H1 (cell line): ENCODE measurements at regions not wholly inside any gene's neighbourhood (a gene's known extent, or its start where the extent isn't known, plus 50 kb on each side); places are given as distances from the start of the nearest gene placed in this dataset.

Experiments
- CTCF ChIA-PET: fragments of 300-600 bp; sonication (Branson Sonifier 250); formaldehyde crosslinking; loops from one replicate; lab custom pipeline; 2021; ENCODE audit not compliant: partially characterized antibody; lab: Charles Lee
- POLR2A ChIA-PET: fragments of 300-600 bp; sonication (Branson Sonifier 250); formaldehyde crosslinking; loops from one replicate; lab custom pipeline; 2021; ENCODE audit warnings: inconsistent platforms; ENCODE audit not compliant: partially characterized antibody; lab: Charles Lee
- DNase-seq, 2 experiments: peaks; one replicate each; pipeline versions ENCODE4 v3.0.0 to v3.0.0-alpha.2; 2010 to 2022; ENCODE audit warnings: low spot score in 2 of 2, low read depth in 1 of 2, mixed read lengths in 1 of 2
- FAIRE-seq: peaks from 2 replicates; lab custom pipeline; 2011; peaks lifted over from hg19 to GRCh38; lab: Jason Lieb, UNC
- H2AFZ ChIP-seq: 2 replicates; pipeline ENCODE4 v1.8.1; 2012; ENCODE audit warnings: low read length, inconsistent platforms
- H2AK5ac ChIP-seq: 2 replicates; pipeline ENCODE4 v1.6.1; 2013; ENCODE audit warnings: low read depth, low read length
- H2BK120ac ChIP-seq: replicated peaks from 2 replicates; pipeline ENCODE3; 2013; ENCODE audit warnings: low read depth, low read length, inconsistent platforms
- H2BK12ac ChIP-seq: 2 replicates; pipeline ENCODE4 v1.6.1; 2013; ENCODE audit warnings: low read depth, low read length
- H2BK15ac ChIP-seq: 2 replicates; pipeline ENCODE4 v1.6.1; 2013; ENCODE audit warnings: low read length
- H2BK20ac ChIP-seq: 2 replicates; pipeline ENCODE4 v1.6.1; 2013; ENCODE audit warnings: low read length
- H2BK5ac ChIP-seq: 2 replicates; pipeline ENCODE4 v1.6.1; 2013; ENCODE audit warnings: low read depth, low read length
- H3K14ac ChIP-seq: 2 replicates; pipeline ENCODE4 v1.6.1; 2013; ENCODE audit warnings: inconsistent platforms; ENCODE audit not compliant: insufficient read length
- H3K18ac ChIP-seq: 2 replicates; pipeline ENCODE4 v1.6.1; 2013; ENCODE audit warnings: low read length; ENCODE audit errors: extremely low read depth
- H3K23ac ChIP-seq: 2 replicates; pipeline ENCODE4 v1.6.1; 2013; ENCODE audit warnings: inconsistent platforms; ENCODE audit not compliant: insufficient read length
- H3K23me2 ChIP-seq: 2 replicates; pipeline ENCODE4 v1.6.1; 2013; ENCODE audit warnings: low read depth, low read length
- H3K27ac ChIP-seq: 2 replicates; pipeline ENCODE4 v1.6.1; 2011; ENCODE audit warnings: low read depth, low read length, inconsistent platforms
- H3K27me3 ChIP-seq, 4 experiments: replicated peaks in 1 of 4; 1 replicate in 1 of 4; 2 replicates in 3 of 4; pipeline versions ENCODE4 v1.6.1 to v1.8.1; 2011 to 2013; ENCODE audit warnings: low read length in 3 of 4, mild to moderate bottlenecking in 3 of 4, inconsistent platforms in 2 of 4, mixed read lengths in 2 of 4, moderate library complexity in 1 of 4; ENCODE audit not compliant: control insufficient read depth in 3 of 4, insufficient read depth in 3 of 4; ENCODE audit errors: extremely low read depth in 1 of 4
- H3K36me3 ChIP-seq, 4 experiments: 2 replicates each; pipeline versions ENCODE4 v1.6.1 to v1.8.1; 2011 to 2013; ENCODE audit warnings: mild to moderate bottlenecking in 4 of 4, low read length in 3 of 4, moderate library complexity in 2 of 4, control low read depth in 1 of 4, inconsistent platforms in 1 of 4; ENCODE audit not compliant: insufficient read depth in 4 of 4, control insufficient read depth in 2 of 4
- H3K4ac ChIP-seq: replicated peaks from 2 replicates; pipeline ENCODE3; 2013; ENCODE audit warnings: low read length, low read depth, mixed read lengths, inconsistent platforms; ENCODE audit not compliant: insufficient read length
- H3K4me1 ChIP-seq, 4 experiments: replicated peaks in 1 of 4; 1 replicate in 1 of 4; 2 replicates in 3 of 4; pipeline versions ENCODE4 v1.6.1 to v1.8.1; 2011 to 2013; ENCODE audit warnings: low read length in 3 of 4, inconsistent platforms in 2 of 4, mixed read lengths in 1 of 4; ENCODE audit not compliant: insufficient read depth in 4 of 4, control insufficient read depth in 3 of 4
- H3K4me2 ChIP-seq, 2 experiments: 2 replicates each; pipeline versions ENCODE4 v1.6.1 to v1.8.1; 2011 to 2013; ENCODE audit warnings: low read depth in 2 of 2, low read length in 2 of 2, control low read depth in 1 of 2, inconsistent platforms in 1 of 2, mild to moderate bottlenecking in 1 of 2; ENCODE audit not compliant: insufficient read depth in 1 of 2
- H3K4me3 ChIP-seq, 4 experiments: fragments of 200-600, 300-600 bp in 1 of 4; sonication (generic), shearing (Covaris generic), sonication (Bioruptor Twin) in 1 of 4; 2 replicates each; pipeline versions ENCODE4 v1.5.1 to v1.8.1; 2011 to 2016; ENCODE audit warnings: low read length in 4 of 4, low read depth in 3 of 4, control low read depth in 2 of 4, inconsistent platforms in 2 of 4, mild to moderate bottlenecking in 2 of 4, mixed read lengths in 1 of 4, moderate library complexity in 1 of 4; ENCODE audit not compliant: insufficient read depth in 2 of 4; ENCODE audit errors: extremely low read depth in 1 of 4
- H3K56ac ChIP-seq: replicated peaks from 2 replicates; pipeline ENCODE3; 2013; ENCODE audit warnings: low read depth, mild to moderate bottlenecking, mixed read lengths, low read length, inconsistent platforms; ENCODE audit not compliant: insufficient read length
- H3K79me1 ChIP-seq: 2 replicates; pipeline ENCODE4 v1.6.1; 2013; ENCODE audit warnings: low read depth, low read length, control low read depth
- H3K79me2 ChIP-seq, 2 experiments: 2 replicates each; pipeline versions ENCODE4 v1.6.1 to v1.8.1; 2012 to 2013; ENCODE audit warnings: low read length in 2 of 2, mild to moderate bottlenecking in 2 of 2, inconsistent platforms in 1 of 2; ENCODE audit not compliant: insufficient read depth in 2 of 2, control insufficient read depth in 1 of 2
- H3K9ac ChIP-seq, 4 experiments: replicated peaks in 1 of 4; 1 replicate in 1 of 4; 2 replicates in 3 of 4; pipeline versions ENCODE4 v1.6.1 to v1.8.1; 2011 to 2013; ENCODE audit warnings: low read depth in 3 of 4, low read length in 3 of 4, control low read depth in 2 of 4, mild to moderate bottlenecking in 2 of 4, moderate library complexity in 2 of 4, inconsistent platforms in 1 of 4; ENCODE audit errors: extremely low read depth in 1 of 4
- H3K9me3 ChIP-seq, 2 experiments: 2 replicates each; pipeline versions ENCODE4 v1.6.1 to v1.8.1; 2012 to 2013; ENCODE audit warnings: mild to moderate bottlenecking in 2 of 2, moderate library complexity in 2 of 2, control low read depth in 1 of 2, inconsistent platforms in 1 of 2, low read depth in 1 of 2, low read length in 1 of 2, mixed read lengths in 1 of 2; ENCODE audit not compliant: insufficient read depth in 2 of 2
- H4K20me1 ChIP-seq, 2 experiments: replicated peaks in 1 of 2; 2 replicates each; pipeline versions ENCODE3 to v1.8.1; 2011 to 2013; ENCODE audit warnings: inconsistent platforms in 2 of 2, low read length in 2 of 2, mild to moderate bottlenecking in 1 of 2; ENCODE audit not compliant: insufficient read depth in 2 of 2, control insufficient read depth in 1 of 2
- H4K5ac ChIP-seq: 2 replicates; pipeline ENCODE4 v1.6.1; 2013; ENCODE audit warnings: low read length, low read depth, mixed read lengths, inconsistent platforms; ENCODE audit not compliant: insufficient read length
- H4K8ac ChIP-seq: 2 replicates; pipeline ENCODE4 v1.8.0; 2013; ENCODE audit warnings: mild to moderate bottlenecking, moderate library complexity, low read length, inconsistent platforms; ENCODE audit not compliant: insufficient read depth; ENCODE audit errors: extremely low read depth
- H4K91ac ChIP-seq: replicated peaks from 2 replicates; pipeline ENCODE3; 2013; ENCODE audit warnings: low read length, mixed read lengths, inconsistent platforms; ENCODE audit not compliant: insufficient read length
- CBX8 ChIP-seq: fragments of 300-800, 300-1000 bp; sonication (generic); IDR thresholded peaks from 2 replicates; pipeline ENCODE4 v1.7.1; 2016; ENCODE audit warnings: low read depth, low read length, borderline replicate concordance
- CEBPB ChIP-seq: IDR thresholded peaks from 2 replicates; pipeline ENCODE4 v1.6.1; 2012; ENCODE audit warnings: low read depth, low read length
- E2F6 ChIP-seq: IDR thresholded peaks from 2 replicates; pipeline ENCODE4 v1.6.1; 2012; ENCODE audit warnings: inconsistent platforms
- GTF2F1 ChIP-seq: IDR thresholded peaks from 2 replicates; pipeline ENCODE4 v1.6.1; 2012; ENCODE audit warnings: low read depth, low read length, improper control_type of control experiment, borderline replicate concordance
- JUN ChIP-seq: IDR thresholded peaks from 2 replicates; pipeline ENCODE4 v1.6.1; 2011; ENCODE audit warnings: low read depth, mild to moderate bottlenecking, improper control_type of control experiment, low read length
- RNF2 ChIP-seq: fragments of 200-900, 300-1000 bp; sonication (generic); IDR thresholded peaks from 2 replicates; pipeline ENCODE4 v1.7.1; 2016; ENCODE audit warnings: borderline replicate concordance, low read depth, mild to moderate bottlenecking, antibody characterized with exemption, low read length; ENCODE audit not compliant: poor library complexity, severe bottlenecking; ENCODE audit errors: missing control alignments
- RXRA ChIP-seq: IDR thresholded peaks from 2 replicates; pipeline ENCODE4 v1.6.1; 2011; ENCODE audit warnings: low read depth, mild to moderate bottlenecking, low read length, moderate library complexity; ENCODE audit not compliant: insufficient read depth
- SAP30 ChIP-seq: fragments of 300-600 bp; sonication (generic); IDR thresholded peaks from 2 replicates; pipeline ENCODE4 v1.7.1; 2012; ENCODE audit warnings: low read length, moderate library complexity, mild to moderate bottlenecking, inconsistent platforms; ENCODE audit not compliant: insufficient read depth, insufficient replicate concordance
- SIN3A ChIP-seq, 2 experiments: IDR thresholded peaks in 1 of 2; conservative IDR thresholded peaks in 1 of 2; 2 replicates each; pipeline ENCODE4 v1.6.1; 2011 to 2012; ENCODE audit warnings: low read length in 2 of 2, improper control_type of control experiment in 1 of 2, low read depth in 1 of 2, mild to moderate bottlenecking in 1 of 2
- SP1 ChIP-seq: IDR thresholded peaks from 2 replicates; pipeline ENCODE4 v1.6.1; 2011; ENCODE audit warnings: low read depth, low read length
- TBP ChIP-seq: IDR thresholded peaks from 2 replicates; pipeline ENCODE4 v1.6.1; 2011; ENCODE audit warnings: low read depth, low read length, improper control_type of control experiment
- WGBS, 2 experiments: shearing (Covaris generic) in 1 of 2; methylation state at CpG; one replicate each; pipeline versions ENCODE4 v1.1.6 to v1.1.7; 2013 to 2015; ENCODE audit warnings: low lambda C conversion rate in 2 of 2, mixed read lengths in 2 of 2, inconsistent platforms in 1 of 2, low coverage in 1 of 2, missing lambda C conversion rate in 1 of 2; ENCODE audit not compliant: insufficient replicate concordance in 2 of 2, insufficient coverage in 1 of 2, insufficient read length in 1 of 2; ENCODE audit errors: extremely low coverage in 1 of 2, missing lambda C conversion rate in 1 of 2; 5-methylcytosine and 5-hydroxymethylcytosine counted together

GRCh38 chr5:118736396-118736795 lies 252.0 kb downstream of the DTWD2 start:
- H3K4me2 ChIP-seq: no peak overlapping the region
- H4K5ac ChIP-seq: no peak overlapping the region
- DNase-seq (no peak), FAIRE-seq (no peak)
- H2BK5ac ChIP-seq: no peak overlapping the region
- ChIA-PET POLR2A (no interaction called here), CTCF (no interaction called here)
- H3K27me3 ChIP-seq: no peaks in the 10 kb centered on the region
- no peak overlapping the region for H2BK12ac ChIP-seq
- H3K4me1 ChIP-seq: no peaks in the 10 kb centered on the region
- H3K9me3 ChIP-seq: no peaks in the 10 kb centered on the region
- no peak overlapping the region for H4K8ac ChIP-seq
- H3K23ac ChIP-seq: no peak overlapping the region
- H3K18ac ChIP-seq: no peak overlapping the region
- H2AFZ ChIP-seq: no peak overlapping the region
- H2BK120ac ChIP-seq: no peak overlapping the region
- H2BK15ac ChIP-seq: no peak overlapping the region
- H4K91ac ChIP-seq: no peak overlapping the region
- H4K20me1 ChIP-seq: no peaks in the 10 kb centered on the region
- H3K79me1 ChIP-seq: no peaks in the 10 kb centered on the region
- H2BK20ac ChIP-seq: no peak overlapping the region
- no peaks in the 10 kb centered on the region for H3K23me2 ChIP-seq
- H3K4me3 ChIP-seq: no peak overlapping the region
- H3K4ac ChIP-seq: no peak overlapping the region
- H3K36me3 ChIP-seq: no peaks in the 10 kb centered on the region
- WGBS, 2 experiments: 82% methylated on average over 4 of the region's 4 CpGs; no CpG with 5 or more reads in 1 of the 2 experiments
- no peak overlapping the region for H3K27ac ChIP-seq
- no peak overlapping the region for H2AK5ac ChIP-seq
- no peak overlapping the region for H3K56ac ChIP-seq
- no peak overlapping the region for H3K14ac ChIP-seq
- TF ChIP-seq CBX8 (no peak), E2F6 (no peak), RXRA (no peak), JUN (no peak), SIN3A (conservative IDR thresholded peaks at IDR 0.05 in 1 of 2, IDR thresholded peaks at IDR 0.05 in 1 of 2; ENCODE audit: low read depth in 1 of 2, low read length in 2 of 2) (no peak), CEBPB (no peak), RNF2 (no peak), GTF2F1 (no peak), SAP30 (no peak), TBP (no peak), SP1 (no peak)
- no peaks in the 10 kb centered on the region for H3K79me2 ChIP-seq
- no peak overlapping the region for H3K9ac ChIP-seq
